ENCODE measurements at regions not wholly inside any gene's neighbourhood (a gene's known extent, or its start where the extent isn't known, plus 50 kb on each side); places are given as distances from the start of the nearest gene placed in this dataset.
"Not testable (repeated sequence)": the region's sequence is repeated elsewhere in the genome, so short reads cannot be mapped to it uniquely, and the experiment has no call there.

- DNase-seq: peak; percentile 45
These were observed 146.8 kb upstream of the FBXL17 start for GRCh38 chr5:108528655-108529054.

DNA sequence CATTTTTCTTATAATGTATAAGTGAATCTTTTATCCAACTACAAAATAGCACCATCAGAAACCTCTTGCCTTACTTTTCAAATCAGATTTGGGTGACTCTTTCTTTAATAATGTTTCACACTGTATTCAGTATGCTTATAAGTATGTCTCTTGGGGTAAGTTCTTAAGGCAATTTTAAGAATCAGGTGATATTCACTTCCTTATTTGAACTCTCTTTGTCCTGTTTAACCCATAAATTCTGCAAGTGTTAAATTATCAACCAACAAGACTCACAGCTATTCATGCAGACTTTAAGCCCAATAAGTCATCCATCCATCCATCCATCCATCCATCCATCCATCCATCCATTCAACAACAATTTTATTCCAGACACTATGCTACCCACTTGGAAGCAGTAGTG lies 142.7 kb upstream of the FBXL17 start:
- no peak for DNase-seq

DNA sequence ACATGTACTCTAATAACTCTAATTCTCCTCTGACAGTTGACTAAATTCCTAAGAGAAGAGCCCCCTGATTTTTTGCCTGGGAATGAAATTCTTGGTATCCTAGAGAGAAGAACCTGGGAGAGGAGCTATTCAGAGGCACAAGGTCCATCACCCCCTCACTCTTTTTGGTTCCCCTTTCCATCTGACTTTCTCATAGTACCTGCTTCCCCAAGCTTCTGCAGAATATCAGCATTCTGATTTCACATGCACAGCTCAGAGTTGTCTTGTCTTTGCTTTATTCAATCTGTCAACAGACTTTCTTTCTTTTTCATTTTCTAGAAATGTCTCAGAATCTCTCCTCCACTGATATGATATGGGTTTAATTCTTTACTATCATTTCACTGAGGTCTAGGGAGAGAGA lies 141.5 kb upstream of the FBXL17 start:
- no peak for DNase-seq

- DNase-seq: no peak
These were observed 140.1 kb upstream of the FBXL17 start for GRCh38 chr5:108521841-108522506.

DNA sequence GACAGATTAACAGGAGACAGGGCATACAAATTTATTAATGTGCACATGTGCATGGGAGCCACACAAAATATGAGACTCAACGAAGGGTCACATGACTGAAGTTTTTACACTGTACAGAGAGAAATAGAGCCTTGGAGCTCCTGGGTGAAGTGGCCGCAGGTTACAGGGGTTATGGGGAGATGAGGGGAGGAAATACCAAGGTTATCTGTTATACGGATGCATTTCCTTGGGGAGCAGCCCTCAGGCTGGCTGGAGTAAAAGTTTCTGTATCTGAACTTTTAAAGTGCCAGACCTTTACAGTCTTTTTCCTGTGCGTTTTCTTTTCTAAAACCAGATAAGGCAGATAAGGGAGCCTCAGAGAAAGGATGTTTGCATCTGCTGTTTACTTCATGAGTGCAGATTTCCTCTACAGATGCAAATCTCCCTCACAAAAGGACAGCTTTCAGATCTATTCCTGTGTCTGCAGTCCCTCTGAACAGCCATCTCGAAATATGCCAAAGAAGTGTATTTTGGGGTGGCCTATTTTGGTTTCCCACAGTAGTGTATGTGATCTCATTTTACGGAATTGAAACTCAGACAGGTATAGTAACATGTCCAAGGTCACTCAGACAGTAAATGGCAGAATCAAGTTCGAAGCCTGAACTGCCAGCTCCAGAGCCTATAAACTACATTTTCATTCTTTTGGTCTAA lies 139.3 kb upstream of the FBXL17 start:
- no peak for DNase-seq

- DNase-seq: no peak
These were observed 134.9 kb upstream of the FBXL17 start for GRCh38 chr5:108516785-108517184.

- no peak for DNase-seq
These were observed 133.7 kb upstream of the FBXL17 start for GRCh38 chr5:108515517-108516105.

DNA sequence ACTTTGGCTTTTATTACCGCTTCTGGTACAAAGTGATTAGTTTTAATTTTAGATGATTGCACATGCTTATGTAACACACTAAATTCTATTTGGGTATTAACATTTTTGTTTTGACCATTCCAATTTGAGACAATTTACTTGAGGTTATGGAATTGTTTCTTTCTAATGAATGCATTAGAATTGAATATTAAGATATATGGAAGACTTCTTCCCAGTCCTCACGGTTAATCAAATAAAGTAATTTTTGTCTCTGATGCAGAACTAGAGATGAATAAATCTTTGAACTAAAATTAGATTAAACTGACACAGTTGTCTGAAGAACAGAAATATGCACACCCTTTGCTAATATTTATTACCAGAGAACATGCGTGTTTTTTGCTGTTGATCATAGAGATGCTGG lies 127.1 kb upstream of the FBXL17 start:
- DNase-seq: no peak

DNA sequence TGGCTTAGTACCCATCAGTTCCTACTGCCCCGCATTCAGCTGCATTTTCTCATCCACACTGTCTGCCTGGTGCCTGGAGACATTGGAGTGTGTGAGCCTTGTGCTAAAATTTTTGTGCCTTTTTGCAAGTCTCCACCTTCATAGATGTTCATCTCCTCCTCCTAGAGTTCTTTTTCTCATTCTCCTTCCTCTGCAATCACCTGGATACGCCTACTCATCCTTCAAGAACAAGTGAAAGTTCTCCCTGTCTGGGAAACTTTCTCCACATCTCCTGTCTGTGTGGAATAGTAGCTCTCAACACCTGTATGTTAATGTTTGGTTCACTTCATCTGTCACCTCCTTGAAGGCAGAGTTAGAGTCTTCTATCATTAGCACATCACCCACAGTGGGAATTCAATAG lies 125.7 kb upstream of the FBXL17 start:
- no peak for DNase-seq

- DNase-seq: no peak
These were observed 123.7 kb upstream of the FBXL17 start for GRCh38 chr5:108505608-108506007.

- no peak for DNase-seq
These were observed 123.1 kb upstream of the FBXL17 start for GRCh38 chr5:108504974-108505373.

DNA sequence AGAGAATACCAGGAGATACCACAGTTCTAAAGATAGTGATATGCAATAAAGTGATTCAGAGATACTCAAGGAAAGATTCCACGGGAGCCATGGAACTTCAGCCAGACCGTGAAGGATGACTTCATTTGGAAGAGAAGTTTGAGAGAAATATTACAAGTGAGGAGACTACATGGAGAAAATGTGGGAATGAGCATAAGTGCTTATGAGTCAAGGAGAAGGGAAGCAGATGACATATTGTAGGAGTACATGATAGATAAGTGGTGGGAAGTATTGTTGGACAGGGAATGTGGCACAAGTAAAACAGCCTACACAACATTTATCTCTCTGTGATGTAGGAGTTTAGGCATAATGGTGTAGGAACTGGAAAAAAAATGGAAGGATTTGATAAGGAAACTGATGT lies 122.1 kb upstream of the FBXL17 start:
- DNase-seq: no peak

- not testable (repeated sequence) for DNase-seq
These were observed 113.7 kb upstream of the FBXL17 start for GRCh38 chr5:108495615-108496014.

- no peak for DNase-seq
These were observed 106.1 kb upstream of the FBXL17 start for GRCh38 chr5:108487951-108488350.

GRCh38 chr5:108484035-108484434 lies 102.1 kb upstream of the FBXL17 start:
- no peak for DNase-seq

- no peak for DNase-seq
These were observed 99.5 kb upstream of the FBXL17 start for GRCh38 chr5:108481355-108481931.

- DNase-seq: no peak
These were observed 90.3 kb upstream of the FBXL17 start for GRCh38 chr5:108472237-108472636.

GRCh38 chr5:108467563-108467962 lies 85.7 kb upstream of the FBXL17 start:
- DNase-seq: no peak

DNA sequence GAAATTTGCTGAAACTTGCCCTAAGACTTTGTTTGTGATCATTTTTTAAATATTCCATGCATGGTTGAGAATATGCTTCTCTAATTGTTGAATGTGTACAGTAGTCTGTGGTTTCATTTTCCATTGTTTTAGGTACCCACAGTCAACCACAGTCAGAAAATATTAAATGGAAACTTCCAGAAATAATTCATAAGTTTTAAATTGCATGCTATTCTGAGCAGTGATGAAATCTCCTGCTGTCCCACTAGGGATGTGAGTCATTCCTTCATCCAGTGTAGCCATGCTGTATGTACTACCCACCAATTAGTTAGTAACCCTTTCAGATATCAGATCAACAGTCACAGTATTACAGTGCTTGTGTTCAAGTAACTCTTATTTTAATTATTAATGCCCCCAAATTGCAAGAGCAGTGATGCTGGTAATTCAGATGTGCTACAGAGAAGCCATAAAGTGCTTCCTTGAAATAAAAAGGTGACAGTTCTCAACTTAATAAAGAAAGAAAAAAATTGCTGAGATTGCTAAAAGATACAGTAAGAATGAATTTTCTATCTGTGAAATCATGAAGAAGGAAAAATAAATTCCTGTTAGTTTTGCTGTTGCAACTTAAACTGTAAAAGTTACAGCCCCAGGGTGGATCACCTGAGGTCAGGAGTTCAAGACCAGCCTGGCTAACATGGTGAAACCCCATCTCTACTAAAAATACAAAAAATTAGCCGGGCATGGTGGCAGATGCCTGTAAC lies 79.9 kb upstream of the FBXL17 start:
- DNase-seq: no peak

DNA sequence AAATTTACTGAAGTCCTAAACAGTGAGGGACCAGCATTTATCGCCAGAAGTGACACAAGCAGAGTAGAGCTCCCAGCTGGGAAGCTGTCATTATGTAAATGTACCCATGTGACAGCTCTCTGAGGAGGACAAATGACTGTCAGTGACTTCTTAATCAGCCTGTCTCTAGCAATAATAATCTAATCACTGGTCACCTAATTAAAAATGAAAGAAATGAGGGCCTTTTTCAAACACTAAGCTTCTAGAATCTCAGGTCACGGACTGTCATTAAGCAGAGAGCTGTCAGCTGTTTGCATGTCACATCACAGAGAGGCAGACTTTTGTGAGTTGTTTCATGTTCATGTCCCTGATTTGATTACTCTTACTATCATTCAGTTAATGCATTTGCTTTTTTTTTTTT lies 77.9 kb upstream of the FBXL17 start:
- DNase-seq: no peak

- no peak for DNase-seq
These were observed 69.4 kb upstream of the FBXL17 start for GRCh38 chr5:108451269-108451668.

- not testable (repeated sequence) for DNase-seq
These were observed 62.2 kb upstream of the FBXL17 start for GRCh38 chr5:108444130-108444529.

DNA sequence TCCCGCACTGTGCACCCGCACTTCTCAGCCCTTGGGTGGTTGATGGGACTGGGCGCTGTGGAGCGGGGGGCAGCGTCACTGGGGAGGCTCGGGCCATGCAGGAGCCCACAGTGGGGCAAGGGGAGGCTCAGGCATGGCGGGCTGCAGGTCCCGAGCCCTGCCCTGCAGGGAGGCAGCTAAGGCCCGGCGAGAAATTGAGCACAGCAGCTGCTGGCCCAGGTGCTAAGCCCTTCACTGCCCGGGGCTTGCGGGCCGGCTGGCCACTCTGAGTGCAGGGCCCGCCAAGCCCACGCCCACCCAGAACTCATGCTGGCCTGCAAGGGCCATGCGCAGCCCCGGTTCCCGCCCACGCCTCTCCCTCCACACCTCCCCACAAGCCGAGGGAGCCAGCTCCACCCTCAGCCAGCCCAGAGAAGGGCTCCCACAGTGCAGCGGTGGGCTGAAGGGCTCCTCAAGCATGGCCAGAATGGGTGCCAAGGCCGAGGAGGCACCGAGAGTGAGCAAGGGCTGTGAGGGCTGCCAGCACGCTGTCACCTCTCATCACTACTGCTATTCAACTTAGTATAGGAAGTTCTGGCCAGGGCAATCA lies 60.3 kb upstream of the FBXL17 start:
- DNase-seq: not testable (repeated sequence)
